ENCODE measurements at regions not wholly inside any gene's neighbourhood (a gene's known extent, or its start where the extent isn't known, plus 50 kb on each side); places are given as distances from the start of the nearest gene placed in this dataset.

GRCh38 chr22:19663821-19664355 lies 50.4 kb upstream of the SEPTIN5 start:
- no peak for FAIRE-seq

GRCh38 chr22:19664406-19664805 lies 49.9 kb upstream of the SEPTIN5 start:
- FAIRE-seq, result no peak
